B cell (primary cell): ENCODE measurements at regions not wholly inside any gene's neighbourhood (a gene's known extent, or its start where the extent isn't known, plus 50 kb on each side); places are given as distances from the start of the nearest gene placed in this dataset.
"Not testable (repeated sequence)": the region's sequence is repeated elsewhere in the genome, so short reads cannot be mapped to it uniquely, and the experiment has no call there.

ENCODE experiments used
- ATAC-seq: fragments of 200-7000 bp; cut with Tn5 transposase; one replicate; pipeline ENCODE4 v1.10.0; 2021; ENCODE audit warnings: low read depth, mild to moderate bottlenecking, moderate number of reproducible peaks, moderate library complexity
- CTCF ChIA-PET: fragments of 350-600 bp; sonication (Branson Sonifier 250); formaldehyde crosslinking; loops from one replicate; lab custom pipeline; 2021; ENCODE audit warnings: antibody characterized with exemption, inconsistent platforms; lab: Charles Lee
- POLR2A ChIA-PET: fragments of 350-600 bp; sonication (Branson Sonifier 250); formaldehyde crosslinking; loops from one replicate; lab custom pipeline; 2021; ENCODE audit warnings: antibody characterized with exemption; lab: Charles Lee
- DNase-seq: peaks from one replicate; pipeline ENCODE4 v3.0.0; 2013
- H2AFZ ChIP-seq: 2 replicates; pipeline ENCODE4 v1.6.1; 2012; ENCODE audit warnings: mild to moderate bottlenecking, low read depth, low read length; ENCODE audit not compliant: insufficient read depth, poor library complexity, severe bottlenecking
- H3K27ac ChIP-seq, 2 donors: 1 replicate in 1 of 2; 2 replicates in 1 of 2; pipeline ENCODE4 v1.5.1; 2012 to 2013; ENCODE audit warnings: low read length in 2 of 2, mild to moderate bottlenecking in 2 of 2, moderate library complexity in 1 of 2
- H3K27me3 ChIP-seq, 4 experiments: fragments of 200-600 bp in 1 of 4; sonication (generic) in 1 of 4; replicated peaks in 1 of 4; 1 replicate in 2 of 4; 2 replicates in 2 of 4; pipeline versions ENCODE4 v1.6.1 to v1.7.0; 2013 to 2016; ENCODE audit warnings: low read length in 3 of 4, mild to moderate bottlenecking in 2 of 4, mixed read lengths in 1 of 4, moderate library complexity in 1 of 4; ENCODE audit not compliant: insufficient read depth in 4 of 4, control insufficient read depth in 3 of 4; ENCODE audit errors: control extremely low read depth in 1 of 4
- H3K36me3 ChIP-seq, 2 experiments: replicated peaks in 1 of 2; 1 replicate in 1 of 2; 2 replicates in 1 of 2; pipeline versions ENCODE4 v1.6.1 to v1.7.1; 2013; ENCODE audit warnings: low read length in 1 of 2; ENCODE audit not compliant: insufficient read depth in 2 of 2, control insufficient read depth in 1 of 2; ENCODE audit errors: control extremely low read depth in 1 of 2, extremely low read depth in 1 of 2
- H3K4me1 ChIP-seq, 2 donors: fragments of 200-600 bp in 1 of 2; sonication (generic) in 1 of 2; 1 replicate in 1 of 2; 2 replicates in 1 of 2; pipeline versions ENCODE4 v1.5.1 to v1.6.1; 2013 to 2017; ENCODE audit warnings: low read length in 2 of 2; ENCODE audit not compliant: control insufficient read depth in 2 of 2, insufficient read depth in 2 of 2
- H3K4me2 ChIP-seq: replicated peaks from 2 replicates; pipeline ENCODE3; 2012; ENCODE audit warnings: mild to moderate bottlenecking, low read depth, low read length; ENCODE audit not compliant: poor library complexity, severe bottlenecking
- H3K4me3 ChIP-seq, 5 experiments: fragments of 200-600 bp in 1 of 5; sonication (generic) in 1 of 5; 1 replicate in 3 of 5; 2 replicates in 2 of 5; pipeline versions ENCODE4 v1.5.1 to v1.7.0; 2011 to 2016; ENCODE audit warnings: low read length in 4 of 5, mild to moderate bottlenecking in 4 of 5, low read depth in 2 of 5, control low read depth in 1 of 5, moderate library complexity in 1 of 5; ENCODE audit not compliant: insufficient read depth in 1 of 5; ENCODE audit errors: control extremely low read depth in 1 of 5, extremely low read depth in 1 of 5
- H3K79me2 ChIP-seq: fragments of 200-600 bp; sonication (generic); one replicate; pipeline ENCODE4 v1.6.0; 2016; ENCODE audit warnings: low read length; ENCODE audit not compliant: control insufficient read depth, insufficient read depth
- H3K9ac ChIP-seq: fragments of 200-600 bp; sonication (generic); 2 replicates; pipeline ENCODE4 v1.6.1; 2017; ENCODE audit warnings: mild to moderate bottlenecking, low read length, moderate library complexity
- H3K9me3 ChIP-seq, 3 donors: one replicate each; pipeline versions ENCODE4 v1.6.1 to v1.7.1; 2013; ENCODE audit warnings: low read length in 2 of 3; ENCODE audit not compliant: control insufficient read depth in 2 of 3, insufficient read depth in 1 of 3; ENCODE audit errors: control extremely low read depth in 1 of 3
- H4K20me1 ChIP-seq: 2 replicates; pipeline ENCODE4 v1.6.0; 2012; ENCODE audit warnings: mild to moderate bottlenecking, low read length; ENCODE audit not compliant: insufficient read depth, control insufficient read depth, poor library complexity, severe bottlenecking
- H3K27ac Mint-ChIP-seq: one replicate; pipeline ENCODE4 v1.8.0; 2021; ENCODE audit warnings: mixed read lengths
- H3K27me3 Mint-ChIP-seq: one replicate; pipeline ENCODE4 v1.8.0; 2021; ENCODE audit warnings: mixed read lengths
- H3K4me1 Mint-ChIP-seq: one replicate; pipeline ENCODE4 v1.8.0; 2021; ENCODE audit warnings: mixed read lengths
- H3K4me3 Mint-ChIP-seq: one replicate; pipeline ENCODE4 v1.8.0; 2021; ENCODE audit warnings: mixed read lengths
- H3K9me3 Mint-ChIP-seq: one replicate; pipeline ENCODE4 v1.8.0; 2022; ENCODE audit warnings: mixed read lengths; ENCODE audit not compliant: insufficient read depth
- EZH2 ChIP-seq: IDR thresholded peaks from 2 replicates; pipeline ENCODE4 v1.6.1; 2012; ENCODE audit warnings: borderline replicate concordance, low read depth, mild to moderate bottlenecking, moderate library complexity, low read length; ENCODE audit not compliant: insufficient read depth, poor library complexity, severe bottlenecking
- WGBS: methylation state at CpG from one replicate; pipeline ENCODE4 v1.1.5; 2013; ENCODE audit warnings: missing lambda C conversion rate; ENCODE audit not compliant: insufficient coverage; 5-methylcytosine and 5-hydroxymethylcytosine counted together
- intact Hi-C: fragments of 100-400 bp; cut with micrococcal nuclease; formaldehyde crosslinking; loops from one replicate; pipeline ENCODE4 v1.10.0; 2022
- TF ChIP-seq, protein P1 (sequence below): fragments of 200-600 bp; IDR thresholded peaks from one replicate; pipeline ENCODE4 v1.8.0; 2022; ENCODE audit warnings: antibody characterized with exemption, mild to moderate bottlenecking

DNA sequence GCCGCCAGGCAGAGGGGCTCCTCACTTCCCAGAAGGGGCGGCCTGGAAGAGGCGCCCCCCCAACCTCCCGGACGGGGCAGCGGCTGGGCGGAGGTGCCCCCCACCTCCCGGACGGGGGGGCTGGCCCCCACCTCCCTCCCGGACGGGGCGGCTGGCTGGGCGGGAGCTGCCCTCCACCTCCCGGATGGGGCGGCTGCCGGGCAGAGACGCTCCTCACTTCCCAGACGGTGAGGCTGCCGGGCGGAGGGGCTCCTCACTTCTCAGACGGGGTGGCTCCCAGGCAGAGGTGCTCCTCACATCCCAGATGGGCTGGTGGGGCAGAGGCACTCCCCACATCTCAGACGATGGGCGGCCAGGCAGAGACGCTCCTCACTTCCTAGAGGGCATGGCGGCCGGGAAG is 389.7 kb upstream of the EYS start:
- POLR2A ChIA-PET = no interaction called here

GRCh38 chr6:66094615-66095014 is 387.6 kb upstream of the EYS start:
- Histone ChIP-seq H3K27me3 (no peaks in the 10 kb centered on the region), H3K4me2 (no peak overlapping the region), H3K27ac (no peak overlapping the region), H3K79me2 (no peaks in the 10 kb centered on the region), H3K36me3 (no peaks in the 10 kb centered on the region), H3K4me1 (no peaks in the 10 kb centered on the region), H3K9me3 (peaks cover 0 to 12% (median 0%) of the 10 kb centered on the region in 3 donors), H4K20me1 (no peaks in the 10 kb centered on the region), H3K9ac (no peak overlapping the region), H3K4me3 (no peak overlapping the region), H2AFZ (no peak overlapping the region)
- TF ChIP-seq, protein P1, sequence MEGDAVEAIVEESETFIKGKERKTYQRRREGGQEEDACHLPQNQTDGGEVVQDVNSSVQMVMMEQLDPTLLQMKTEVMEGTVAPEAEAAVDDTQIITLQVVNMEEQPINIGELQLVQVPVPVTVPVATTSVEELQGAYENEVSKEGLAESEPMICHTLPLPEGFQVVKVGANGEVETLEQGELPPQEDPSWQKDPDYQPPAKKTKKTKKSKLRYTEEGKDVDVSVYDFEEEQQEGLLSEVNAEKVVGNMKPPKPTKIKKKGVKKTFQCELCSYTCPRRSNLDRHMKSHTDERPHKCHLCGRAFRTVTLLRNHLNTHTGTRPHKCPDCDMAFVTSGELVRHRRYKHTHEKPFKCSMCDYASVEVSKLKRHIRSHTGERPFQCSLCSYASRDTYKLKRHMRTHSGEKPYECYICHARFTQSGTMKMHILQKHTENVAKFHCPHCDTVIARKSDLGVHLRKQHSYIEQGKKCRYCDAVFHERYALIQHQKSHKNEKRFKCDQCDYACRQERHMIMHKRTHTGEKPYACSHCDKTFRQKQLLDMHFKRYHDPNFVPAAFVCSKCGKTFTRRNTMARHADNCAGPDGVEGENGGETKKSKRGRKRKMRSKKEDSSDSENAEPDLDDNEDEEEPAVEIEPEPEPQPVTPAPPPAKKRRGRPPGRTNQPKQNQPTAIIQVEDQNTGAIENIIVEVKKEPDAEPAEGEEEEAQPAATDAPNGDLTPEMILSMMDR = no peak
- TF ChIP-seq EZH2 = no peak
- peaks cover 11% of the 10 kb centered on the region for H3K9me3 Mint-ChIP-seq
- ATAC-seq (no peak), DNase-seq (no peak)
- H3K27me3 Mint-ChIP-seq = no peaks in the 10 kb centered on the region
- ChIA-PET POLR2A (no interaction called here), CTCF (no interaction called here)
- no peak overlapping the region for H3K4me3 Mint-ChIP-seq
- intact Hi-C loops = no loop called here
- H3K27ac Mint-ChIP-seq = no peak overlapping the region
- 94% methylated on average over 13 of the region's 27 CpGs for WGBS
- no peaks in the 10 kb centered on the region for H3K4me1 Mint-ChIP-seq

More for the DNA sequence above, 389.7 kb upstream of the EYS start:
- 96% methylated on average over 23 of the region's 26 CpGs for WGBS
- no peak overlapping the region for H3K27ac ChIP-seq
- no peaks in the 10 kb centered on the region for H3K36me3 ChIP-seq
- CTCF ChIA-PET = no interaction called here
- no peak overlapping the region for H3K4me3 ChIP-seq
- no peaks in the 10 kb centered on the region for H4K20me1 ChIP-seq
- H3K4me1 ChIP-seq = no peaks in the 10 kb centered on the region
- no peak overlapping the region for H2AFZ ChIP-seq
- no peaks in the 10 kb centered on the region for H3K27me3 ChIP-seq
- Mint-ChIP-seq H3K4me3 (no peak overlapping the region), H3K9me3 (peaks cover 14% of the 10 kb centered on the region), H3K4me1 (no peaks in the 10 kb centered on the region), H3K27ac (no peak overlapping the region), H3K27me3 (no peaks in the 10 kb centered on the region)
- no peaks in the 10 kb centered on the region for H3K79me2 ChIP-seq
- no peak overlapping the region for H3K9ac ChIP-seq
- TF ChIP-seq EZH2 = no peak
- TF ChIP-seq, protein P1 = no peak
- no peak for ATAC-seq
- peaks cover 0 to 12% (median 0%) of the 10 kb centered on the region in 3 donors for H3K9me3 ChIP-seq
- no peak overlapping the region for H3K4me2 ChIP-seq
- DNase-seq = no peak
- intact Hi-C loops = no loop called here

GRCh38 chr6:66092306-66092705 is 385.3 kb upstream of the EYS start:
- intact Hi-C loops, H3K9ac ChIP-seq, H3K27ac ChIP-seq, H3K27me3 Mint-ChIP-seq, H3K9me3 Mint-ChIP-seq, H3K4me2 ChIP-seq, H3K4me1 ChIP-seq, H3K27ac Mint-ChIP-seq, CTCF ChIA-PET, H2AFZ ChIP-seq, ATAC-seq, H3K79me2 ChIP-seq, POLR2A ChIA-PET, H3K4me3 ChIP-seq, DNase-seq, H3K4me3 Mint-ChIP-seq, H3K27me3 ChIP-seq, H4K20me1 ChIP-seq, H3K36me3 ChIP-seq, H3K4me1 Mint-ChIP-seq: not testable (repeated sequence)
- peaks cover 0 to 11% (median 0%) of the 10 kb centered on the region in 3 donors for H3K9me3 ChIP-seq
- WGBS = no CpG with 5 or more reads among the region's 1 CpG
